Esophagus muscularis mucosa (tissue), 3 donors: ENCODE measurements at regions not wholly inside any gene's neighbourhood (a gene's known extent, or its start where the extent isn't known, plus 50 kb on each side); places are given as distances from the start of the nearest gene placed in this dataset.

Experiments used
- POLR2AphosphoS5 ChIP-seq, 2 donors: sonication (generic); formaldehyde crosslinking; IDR thresholded peaks; one replicate each; pipeline ENCODE4 v1.6.1; 2017; ENCODE audit warnings: antibody characterized with exemption in 2 of 2
- TF ChIP-seq, protein P1 (sequence below), 3 experiments: fragments of 200-600 bp in 2 of 3; fragments of 450-650 bp in 1 of 3; sonication (generic) in 2 of 3; IDR thresholded peaks; one replicate each; pipeline ENCODE4 v1.5.1; 2017 to 2019; ENCODE audit warnings: antibody characterized with exemption in 3 of 3, mild to moderate bottlenecking in 2 of 3, moderate library complexity in 1 of 3

DNA sequence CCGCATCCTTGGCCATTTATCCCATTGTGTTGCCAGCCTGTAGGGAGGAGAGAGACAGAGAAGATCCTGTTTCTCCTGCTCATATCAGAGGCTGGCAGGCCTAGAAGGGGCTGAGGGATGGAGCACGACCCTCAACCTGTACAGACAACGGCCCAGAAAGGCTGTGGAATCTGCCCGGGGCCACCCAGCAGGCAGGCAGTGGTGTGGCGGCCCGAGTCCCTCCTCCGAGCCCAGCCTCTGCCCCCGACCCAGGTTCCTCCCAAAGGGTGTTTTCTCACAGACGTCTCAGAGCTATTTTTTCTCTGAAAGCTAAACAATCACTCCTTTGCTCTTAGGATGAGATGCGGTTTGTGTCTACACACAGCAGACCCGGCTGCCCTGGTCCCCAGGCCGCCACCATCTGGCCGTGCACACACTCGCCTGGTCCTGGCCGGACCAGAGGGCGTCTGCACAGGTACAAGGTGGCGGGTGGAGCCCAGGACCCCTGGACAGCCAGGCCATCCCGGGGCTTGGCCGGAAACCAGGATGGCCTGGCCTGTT, 69.3 kb downstream of the FOXL3 start:
- TF ChIP-seq, protein P1, sequence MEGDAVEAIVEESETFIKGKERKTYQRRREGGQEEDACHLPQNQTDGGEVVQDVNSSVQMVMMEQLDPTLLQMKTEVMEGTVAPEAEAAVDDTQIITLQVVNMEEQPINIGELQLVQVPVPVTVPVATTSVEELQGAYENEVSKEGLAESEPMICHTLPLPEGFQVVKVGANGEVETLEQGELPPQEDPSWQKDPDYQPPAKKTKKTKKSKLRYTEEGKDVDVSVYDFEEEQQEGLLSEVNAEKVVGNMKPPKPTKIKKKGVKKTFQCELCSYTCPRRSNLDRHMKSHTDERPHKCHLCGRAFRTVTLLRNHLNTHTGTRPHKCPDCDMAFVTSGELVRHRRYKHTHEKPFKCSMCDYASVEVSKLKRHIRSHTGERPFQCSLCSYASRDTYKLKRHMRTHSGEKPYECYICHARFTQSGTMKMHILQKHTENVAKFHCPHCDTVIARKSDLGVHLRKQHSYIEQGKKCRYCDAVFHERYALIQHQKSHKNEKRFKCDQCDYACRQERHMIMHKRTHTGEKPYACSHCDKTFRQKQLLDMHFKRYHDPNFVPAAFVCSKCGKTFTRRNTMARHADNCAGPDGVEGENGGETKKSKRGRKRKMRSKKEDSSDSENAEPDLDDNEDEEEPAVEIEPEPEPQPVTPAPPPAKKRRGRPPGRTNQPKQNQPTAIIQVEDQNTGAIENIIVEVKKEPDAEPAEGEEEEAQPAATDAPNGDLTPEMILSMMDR (IDR thresholded peaks at IDR 0.05) = no peak
- TF ChIP-seq POLR2AphosphoS5 (IDR thresholded peaks at IDR 0.05) = no peak
